Mesenchymal stem cell (in vitro differentiated cells and primary cell): ENCODE measurements at regions not wholly inside any gene's neighbourhood (a gene's known extent, or its start where the extent isn't known, plus 50 kb on each side); places are given as distances from the start of the nearest gene placed in this dataset.
"Not testable (repeated sequence)": the region's sequence is repeated elsewhere in the genome, so short reads cannot be mapped to it uniquely, and the experiment has no call there.

Experiments used
- DNase-seq: peaks from one replicate; pipeline ENCODE4 v3.0.0-alpha.2; 2013
- H2AFZ ChIP-seq: one replicate; pipeline ENCODE4 v1.6.1; 2013; ENCODE audit warnings: low read depth, mild to moderate bottlenecking, control low read depth, inconsistent platforms, low read length, moderate library complexity
- H2AK5ac ChIP-seq: 2 replicates; pipeline ENCODE4 v1.6.1; 2013; ENCODE audit warnings: low read length, moderate library complexity, mild to moderate bottlenecking, inconsistent platforms; ENCODE audit not compliant: severe bottlenecking
- H2BK120ac ChIP-seq: one replicate; pipeline ENCODE4 v1.6.1; 2013; ENCODE audit warnings: low read depth, mild to moderate bottlenecking, inconsistent platforms, low read length, moderate library complexity
- H2BK12ac ChIP-seq, 2 experiments: one replicate each; pipeline ENCODE4 v1.6.1; 2013; ENCODE audit warnings: inconsistent platforms in 2 of 2, low read length in 2 of 2, mild to moderate bottlenecking in 2 of 2, moderate library complexity in 2 of 2, control low read depth in 1 of 2
- H2BK15ac ChIP-seq: one replicate; pipeline ENCODE4 v1.6.1; 2013; ENCODE audit warnings: mild to moderate bottlenecking, low read depth, inconsistent platforms; ENCODE audit not compliant: poor library complexity, severe bottlenecking
- H2BK5ac ChIP-seq: 2 replicates; pipeline ENCODE4 v1.6.1; 2013; ENCODE audit warnings: low read depth, mild to moderate bottlenecking, low read length, control low read depth, inconsistent platforms; ENCODE audit not compliant: poor library complexity, severe bottlenecking
- H3K14ac ChIP-seq, 2 experiments: one replicate each; pipeline ENCODE4 v1.6.1; 2013; ENCODE audit warnings: inconsistent platforms in 2 of 2, low read length in 2 of 2, control low read depth in 1 of 2, mild to moderate bottlenecking in 1 of 2, moderate library complexity in 1 of 2
- H3K18ac ChIP-seq, 2 experiments: one replicate each; pipeline ENCODE4 v1.6.1; 2013; ENCODE audit warnings: inconsistent platforms in 2 of 2, low read length in 2 of 2, control low read depth in 1 of 2, low read depth in 1 of 2, mild to moderate bottlenecking in 1 of 2
- H3K23ac ChIP-seq, 2 experiments: one replicate each; pipeline ENCODE4 v1.6.1; 2013; ENCODE audit warnings: inconsistent platforms in 2 of 2, low read length in 2 of 2, mild to moderate bottlenecking in 2 of 2, moderate library complexity in 2 of 2, control low read depth in 1 of 2
- H3K27ac ChIP-seq: 2 replicates; pipeline ENCODE4 v1.5.1; 2013; ENCODE audit warnings: mild to moderate bottlenecking, moderate library complexity, low read length, control low read depth, inconsistent platforms; ENCODE audit not compliant: poor library complexity, severe bottlenecking
- H3K27me3 ChIP-seq, 2 experiments: 2 replicates each; pipeline versions ENCODE4 v1.6.1 to v1.7.0; 2013; ENCODE audit warnings: low read length in 2 of 2, mild to moderate bottlenecking in 2 of 2, moderate library complexity in 2 of 2, control low read depth in 1 of 2, inconsistent platforms in 1 of 2; ENCODE audit not compliant: control insufficient read depth in 1 of 2, insufficient read depth in 1 of 2
- H3K36me3 ChIP-seq, 2 experiments: 2 replicates each; pipeline versions ENCODE4 v1.6.1 to v1.7.0; 2013; ENCODE audit warnings: low read length in 2 of 2, control low read depth in 1 of 2, inconsistent platforms in 1 of 2, low read depth in 1 of 2, mild to moderate bottlenecking in 1 of 2; ENCODE audit not compliant: insufficient read depth in 2 of 2, control insufficient read depth in 1 of 2
- H3K4ac ChIP-seq, 2 experiments: one replicate each; pipeline ENCODE4 v1.6.1; 2013; ENCODE audit warnings: inconsistent platforms in 2 of 2, low read length in 2 of 2, mild to moderate bottlenecking in 2 of 2, moderate library complexity in 2 of 2, control low read depth in 1 of 2, low read depth in 1 of 2
- H3K4me1 ChIP-seq: 2 replicates; pipeline ENCODE4 v1.6.1; 2013; ENCODE audit warnings: low read depth, low read length, control low read depth; ENCODE audit not compliant: control insufficient read depth, insufficient read depth
- H3K4me2 ChIP-seq: 2 replicates; pipeline ENCODE4 v1.6.1; 2013; ENCODE audit warnings: low read length, mild to moderate bottlenecking, inconsistent platforms; ENCODE audit not compliant: poor library complexity, severe bottlenecking
- H3K4me3 ChIP-seq, 2 experiments: 2 replicates each; pipeline versions ENCODE4 v1.5.1 to v1.7.0; 2013; ENCODE audit warnings: low read length in 2 of 2, mild to moderate bottlenecking in 2 of 2, control low read depth in 1 of 2, low read depth in 1 of 2; ENCODE audit not compliant: insufficient read depth in 1 of 2
- H3K79me1 ChIP-seq: replicated peaks from 2 replicates; pipeline ENCODE4 v1.6.1; 2013; ENCODE audit warnings: mild to moderate bottlenecking, control low read depth, low read length, inconsistent platforms; ENCODE audit not compliant: poor library complexity, severe bottlenecking
- H3K9ac ChIP-seq: 2 replicates; pipeline ENCODE4 v1.7.0; 2013; ENCODE audit warnings: mild to moderate bottlenecking, low read length, moderate library complexity
- H3K9me3 ChIP-seq: 2 replicates; pipeline ENCODE4 v1.7.0; 2013; ENCODE audit warnings: mild to moderate bottlenecking, low read length; ENCODE audit not compliant: control insufficient read depth
- H4K8ac ChIP-seq: one replicate; pipeline ENCODE4 v1.6.1; 2013; ENCODE audit warnings: inconsistent platforms, mild to moderate bottlenecking, low read length, moderate library complexity
- H4K91ac ChIP-seq: one replicate; pipeline ENCODE4 v1.6.1; 2013; ENCODE audit warnings: mild to moderate bottlenecking, low read length, inconsistent platforms
- WGBS: methylation state at CpG from one replicate; pipeline ENCODE4 v1.1.7; 2013; ENCODE audit warnings: mixed read lengths; 5-methylcytosine and 5-hydroxymethylcytosine counted together

DNA sequence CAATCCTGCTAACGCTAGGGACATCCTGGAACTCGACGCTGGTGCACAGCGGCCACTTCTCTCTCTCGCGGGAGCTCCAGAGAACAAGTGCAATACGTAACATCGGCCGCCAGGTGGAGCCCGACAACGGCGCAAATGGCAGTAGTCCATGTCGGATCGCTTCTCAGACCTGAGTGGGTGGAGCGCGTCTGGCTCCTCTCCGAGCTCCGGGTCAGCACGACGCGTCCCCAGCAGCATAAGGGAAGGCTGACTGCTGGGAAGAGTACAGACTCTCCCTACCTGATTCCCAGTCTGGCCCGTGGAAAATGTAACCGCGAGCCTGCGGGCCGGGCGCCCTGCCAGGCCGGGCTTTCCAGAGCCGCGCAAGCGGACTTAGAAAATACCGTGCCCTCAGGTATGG, 1725.8 kb downstream of the SPATA31A7 start:
- H3K4me3 ChIP-seq, result not testable (repeated sequence)
- WGBS, result no CpG with 5 or more reads among the region's 32 CpGs

DNA sequence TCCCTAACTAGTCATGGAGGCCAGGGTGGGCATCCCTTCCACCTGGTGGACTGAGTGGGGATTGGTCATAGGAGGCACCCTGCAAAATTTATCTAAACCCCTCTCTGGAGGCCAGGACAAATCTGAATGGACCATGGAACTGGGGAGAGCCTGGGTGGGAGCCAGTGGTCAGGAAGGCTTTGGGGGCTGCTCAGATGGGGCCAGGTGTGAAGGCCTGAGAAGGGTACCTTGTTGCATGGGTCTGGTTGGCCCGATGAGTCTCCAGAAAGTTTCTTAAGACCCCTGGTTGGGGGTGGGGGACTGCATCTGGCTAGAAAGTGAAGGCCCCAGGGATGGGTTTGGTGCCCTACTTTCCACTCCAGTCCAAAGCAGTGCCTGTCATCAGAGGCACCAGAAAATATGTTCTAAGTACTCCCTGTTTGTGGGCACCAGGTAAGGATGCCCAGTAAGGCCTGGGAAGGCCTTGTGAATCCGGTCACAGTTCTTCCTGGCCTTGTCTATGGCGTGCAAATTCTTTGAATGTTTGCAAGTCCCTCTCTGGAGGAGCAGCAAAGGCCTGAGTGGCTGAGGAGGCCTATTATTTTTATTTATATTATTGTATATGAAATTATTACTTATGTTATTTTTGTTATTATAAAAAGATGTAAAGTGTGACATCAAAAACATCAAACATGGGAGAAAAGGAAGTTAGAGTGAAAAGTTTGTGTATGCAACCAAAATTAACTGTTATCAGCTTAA, 1729.0 kb downstream of the SPATA31A7 start:
- not testable (repeated sequence) for H3K36me3 ChIP-seq, H3K4me3 ChIP-seq, H2AFZ ChIP-seq, H3K9me3 ChIP-seq, H3K4me1 ChIP-seq, H4K8ac ChIP-seq, H2BK15ac ChIP-seq, H4K91ac ChIP-seq, H3K4ac ChIP-seq, DNase-seq, H2BK12ac ChIP-seq, H3K4me2 ChIP-seq, H2AK5ac ChIP-seq, H2BK5ac ChIP-seq, H3K79me1 ChIP-seq, H3K9ac ChIP-seq, H3K23ac ChIP-seq, H2BK120ac ChIP-seq, H3K27ac ChIP-seq, H3K18ac ChIP-seq, H3K27me3 ChIP-seq, H3K14ac ChIP-seq
- WGBS, result 100% methylated on average over 2 of the region's 3 CpGs

More for the DNA sequence above, 1725.8 kb downstream of the SPATA31A7 start:
- H2AK5ac ChIP-seq, H2BK120ac ChIP-seq, H3K27ac ChIP-seq, H3K36me3 ChIP-seq, H3K4me1 ChIP-seq, H3K27me3 ChIP-seq, H3K79me1 ChIP-seq, H2AFZ ChIP-seq, H2BK15ac ChIP-seq, H2BK5ac ChIP-seq, H4K8ac ChIP-seq, H3K14ac ChIP-seq, H4K91ac ChIP-seq, H3K4ac ChIP-seq, H3K4me2 ChIP-seq, H2BK12ac ChIP-seq, H3K9ac ChIP-seq, H3K9me3 ChIP-seq, DNase-seq, H3K18ac ChIP-seq, H3K23ac ChIP-seq: not testable (repeated sequence)

DNA sequence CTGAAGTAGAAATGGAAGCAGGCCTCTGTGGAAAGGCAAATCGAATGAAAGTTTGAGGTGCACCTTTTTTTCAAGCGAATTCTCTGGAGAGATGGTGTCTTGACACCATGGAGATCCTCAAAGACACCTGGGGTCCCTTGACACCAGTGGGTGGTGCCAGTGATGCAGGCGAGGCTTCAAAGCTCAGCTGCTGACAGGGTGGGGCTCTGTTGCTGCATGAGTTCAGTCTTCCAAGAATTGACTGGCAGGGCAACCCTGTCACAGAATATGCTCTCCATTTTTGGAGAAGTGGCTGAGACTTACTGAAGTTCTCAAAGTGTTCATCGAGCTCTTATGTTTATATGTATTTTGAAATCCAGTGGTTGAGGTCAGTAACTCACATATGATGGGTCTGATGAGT, 1741.6 kb downstream of the SPATA31A7 start:
- H3K36me3 ChIP-seq, H3K9me3 ChIP-seq, H4K91ac ChIP-seq, H3K4me2 ChIP-seq, H3K18ac ChIP-seq, H3K14ac ChIP-seq, H2AK5ac ChIP-seq, H2BK5ac ChIP-seq, H3K4me3 ChIP-seq, H3K79me1 ChIP-seq, H2BK12ac ChIP-seq, DNase-seq, H2BK15ac ChIP-seq, H4K8ac ChIP-seq, H3K9ac ChIP-seq, H3K4ac ChIP-seq, H3K23ac ChIP-seq, H2AFZ ChIP-seq, H3K27me3 ChIP-seq, H3K27ac ChIP-seq, H2BK120ac ChIP-seq, H3K4me1 ChIP-seq: not testable (repeated sequence)
- no CpG with 5 or more reads among the region's 4 CpGs for WGBS

DNA sequence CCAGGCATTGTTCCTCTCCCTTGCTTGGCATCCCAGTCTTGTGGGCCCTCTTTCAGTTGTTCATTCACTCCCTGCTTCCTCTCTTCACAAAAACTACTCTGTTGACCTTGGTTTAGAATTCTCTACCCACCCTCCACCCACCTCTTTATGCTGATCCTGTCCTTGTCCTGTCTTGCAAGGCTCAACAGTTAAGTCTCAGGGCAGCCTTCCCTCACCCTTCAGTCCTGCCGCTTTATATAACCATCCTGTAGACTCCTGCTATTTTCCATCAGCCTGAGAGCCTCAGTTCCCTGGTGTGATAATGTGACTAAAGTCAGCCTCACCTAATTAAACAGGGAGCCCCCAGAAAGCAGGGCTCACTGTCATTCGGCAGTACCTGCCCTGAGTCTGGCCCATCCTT, 1763.0 kb downstream of the SPATA31A7 start:
- not testable (repeated sequence) for H2AFZ ChIP-seq, H2AK5ac ChIP-seq, H3K4ac ChIP-seq, H3K27ac ChIP-seq, H3K18ac ChIP-seq, H3K23ac ChIP-seq, H3K27me3 ChIP-seq, H3K9me3 ChIP-seq, H2BK15ac ChIP-seq, DNase-seq, H2BK120ac ChIP-seq, H3K4me2 ChIP-seq, H3K14ac ChIP-seq, H3K36me3 ChIP-seq, H3K4me1 ChIP-seq, H4K8ac ChIP-seq, H3K9ac ChIP-seq, H4K91ac ChIP-seq, H3K79me1 ChIP-seq, H3K4me3 ChIP-seq, H2BK5ac ChIP-seq, H2BK12ac ChIP-seq
- no CpG with 5 or more reads among the region's 2 CpGs for WGBS
